ENCODE measurements at regions not wholly inside any gene's neighbourhood (a gene's known extent, or its start where the extent isn't known, plus 50 kb on each side); places are given as distances from the start of the nearest gene placed in this dataset.

- TF ChIP-seq CTCF (IDR thresholded peaks at IDR 0.05) = no peak
- TF ChIP-seq EZH2 (IDR thresholded peaks at IDR 0.05; ENCODE audit: borderline replicate concordance, insufficient read depth, low read depth, low read length, poor library complexity, severe bottlenecking) = no peak
Observed at GRCh38 chr3:152155246-152156020, 113.3 kb upstream of the MBNL1 start.

Measured in B cell (primary cell).